ENCODE measurements at regions not wholly inside any gene's neighbourhood (a gene's known extent, or its start where the extent isn't known, plus 50 kb on each side); places are given as distances from the start of the nearest gene placed in this dataset.
"Not testable (repeated sequence)": the region's sequence is repeated elsewhere in the genome, so short reads cannot be mapped to it uniquely, and the experiment has no call there.

DNA sequence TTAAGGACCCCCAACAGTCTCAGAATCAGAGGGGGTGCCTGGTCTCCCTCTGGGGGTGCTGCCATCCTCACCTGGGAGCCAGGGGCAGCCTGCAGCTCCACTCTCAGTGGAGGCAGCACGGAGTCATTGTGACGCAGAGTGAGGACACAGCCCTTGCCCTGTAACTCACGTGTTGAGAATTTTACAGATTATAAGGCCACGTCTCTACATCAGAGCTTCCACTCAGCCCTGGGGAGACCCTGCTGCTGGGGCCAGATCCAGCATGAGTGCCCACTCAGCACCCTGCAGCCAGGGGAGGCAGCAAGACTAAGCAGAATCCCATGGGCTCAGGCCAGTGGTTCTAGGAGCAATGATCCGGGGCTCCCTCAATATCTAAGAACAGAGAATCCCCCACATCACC is 137.4 kb upstream of the AFDN start:
- no peaks in the 10 kb centered on the region for H3K27me3 ChIP-seq (ENCODE audit: low read depth)
- H3K4me1 ChIP-seq = peaks cover 34% of the 10 kb centered on the region
- DNase-seq = no peak
- H3K36me3 ChIP-seq = no peaks in the 10 kb centered on the region
- TF ChIP-seq, protein P1, sequence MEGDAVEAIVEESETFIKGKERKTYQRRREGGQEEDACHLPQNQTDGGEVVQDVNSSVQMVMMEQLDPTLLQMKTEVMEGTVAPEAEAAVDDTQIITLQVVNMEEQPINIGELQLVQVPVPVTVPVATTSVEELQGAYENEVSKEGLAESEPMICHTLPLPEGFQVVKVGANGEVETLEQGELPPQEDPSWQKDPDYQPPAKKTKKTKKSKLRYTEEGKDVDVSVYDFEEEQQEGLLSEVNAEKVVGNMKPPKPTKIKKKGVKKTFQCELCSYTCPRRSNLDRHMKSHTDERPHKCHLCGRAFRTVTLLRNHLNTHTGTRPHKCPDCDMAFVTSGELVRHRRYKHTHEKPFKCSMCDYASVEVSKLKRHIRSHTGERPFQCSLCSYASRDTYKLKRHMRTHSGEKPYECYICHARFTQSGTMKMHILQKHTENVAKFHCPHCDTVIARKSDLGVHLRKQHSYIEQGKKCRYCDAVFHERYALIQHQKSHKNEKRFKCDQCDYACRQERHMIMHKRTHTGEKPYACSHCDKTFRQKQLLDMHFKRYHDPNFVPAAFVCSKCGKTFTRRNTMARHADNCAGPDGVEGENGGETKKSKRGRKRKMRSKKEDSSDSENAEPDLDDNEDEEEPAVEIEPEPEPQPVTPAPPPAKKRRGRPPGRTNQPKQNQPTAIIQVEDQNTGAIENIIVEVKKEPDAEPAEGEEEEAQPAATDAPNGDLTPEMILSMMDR (IDR thresholded peaks at IDR 0.05; ENCODE audit: borderline replicate concordance) = no peak
- H3K9me3 ChIP-seq (replicated peaks) = no peaks in the 10 kb centered on the region
- H3K27ac ChIP-seq (replicated peaks) = no peak overlapping the region
- no peak overlapping the region for H3K4me3 ChIP-seq
- intact Hi-C loops (cut with micrococcal nuclease) = no loop called here

DNA sequence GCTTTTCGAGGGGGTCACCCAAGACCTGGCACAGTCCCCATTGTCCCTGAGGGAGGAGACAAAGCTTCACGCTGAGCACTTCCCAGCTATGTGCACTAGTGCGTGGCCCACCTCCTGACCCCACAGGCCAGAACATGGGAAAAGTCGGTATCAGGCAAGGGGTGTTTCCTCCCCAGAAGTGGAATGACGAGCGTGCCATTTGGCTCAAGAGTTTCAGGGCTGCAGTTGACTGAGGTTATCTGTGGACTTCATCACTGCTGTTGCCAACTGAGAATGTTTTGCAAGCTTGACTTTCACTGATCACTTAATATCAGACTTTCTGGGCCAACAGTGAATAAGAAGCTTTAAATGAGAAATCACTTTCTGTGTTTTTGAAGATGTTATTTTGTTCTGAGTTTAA is 137.0 kb upstream of the AFDN start:
- DNase-seq = no peak
- Histone ChIP-seq H3K36me3 (no peaks in the 10 kb centered on the region), H3K4me1 (peaks cover 29% of the 10 kb centered on the region), H3K27me3 (ENCODE audit: low read depth) (no peaks in the 10 kb centered on the region), H3K9me3 (replicated peaks) (no peaks in the 10 kb centered on the region), H3K27ac (replicated peaks) (no peak overlapping the region), H3K4me3 (no peak overlapping the region)
- TF ChIP-seq, protein P1 (IDR thresholded peaks at IDR 0.05; ENCODE audit: borderline replicate concordance) = no peak
- intact Hi-C loops (cut with micrococcal nuclease) = no loop called here

DNA sequence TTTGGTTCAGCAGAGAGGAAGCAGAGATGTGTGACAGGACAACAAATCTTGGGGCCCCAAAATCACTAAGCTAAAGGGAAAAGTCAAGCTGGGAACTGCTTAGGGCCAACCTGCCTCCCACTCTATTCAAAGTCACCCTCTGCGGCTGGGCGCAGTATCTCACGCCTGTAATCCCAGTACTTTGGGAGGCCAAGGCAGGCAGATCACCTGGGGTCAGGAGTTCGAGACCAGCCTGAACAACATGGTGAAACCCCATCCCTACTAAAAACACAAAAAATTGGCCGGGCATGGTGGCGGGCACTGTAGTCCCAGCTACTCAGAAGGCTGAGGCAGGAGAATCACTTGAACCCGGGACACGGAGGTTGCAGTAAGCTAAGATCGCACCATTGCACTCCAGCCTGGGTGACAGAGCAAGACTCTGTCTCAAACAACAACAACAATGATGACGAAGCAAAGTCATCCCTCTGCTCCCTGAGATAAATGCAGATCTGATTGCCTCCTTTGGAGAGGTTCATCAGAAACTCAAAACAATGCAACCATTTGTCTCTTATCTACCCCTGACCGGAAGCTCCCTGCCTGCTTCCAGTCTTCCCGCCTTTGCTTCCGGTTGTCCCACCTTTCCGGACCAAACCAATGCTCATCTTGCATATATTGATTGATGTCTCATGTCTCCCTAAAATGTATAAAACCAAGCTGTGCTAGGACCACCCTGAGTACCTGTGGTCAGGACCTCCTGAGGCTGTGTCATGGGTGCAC is 136.4 kb upstream of the AFDN start:
- intact Hi-C loops (cut with micrococcal nuclease); H3K9me3 ChIP-seq (replicated peaks); H3K36me3 ChIP-seq; H3K27me3 ChIP-seq (ENCODE audit: low read depth); H3K27ac ChIP-seq (replicated peaks); DNase-seq; H3K4me3 ChIP-seq: not testable (repeated sequence)
- H3K4me1 ChIP-seq = peaks cover 25% of the 10 kb centered on the region

DNA sequence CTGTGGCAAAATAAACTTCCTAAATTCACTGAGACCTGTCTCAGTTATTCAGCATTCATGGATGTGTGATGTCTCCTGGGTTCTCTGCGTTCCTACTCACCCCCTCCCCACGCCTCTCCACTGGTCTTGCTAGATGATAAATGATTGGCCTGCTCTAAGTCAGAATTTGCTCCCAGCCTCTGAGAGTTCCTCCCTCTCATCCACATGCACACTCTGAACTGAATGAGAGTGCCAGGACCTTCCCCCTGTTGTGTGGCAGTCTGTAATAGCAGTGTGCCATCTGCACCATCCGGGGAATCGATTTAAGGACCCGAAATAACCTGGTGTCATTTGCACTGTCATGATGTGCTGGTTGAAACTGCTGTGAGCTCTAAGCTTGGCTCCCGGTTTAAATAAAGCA is 135.8 kb upstream of the AFDN start:
- peaks cover 19% of the 10 kb centered on the region for H3K4me1 ChIP-seq

DNA sequence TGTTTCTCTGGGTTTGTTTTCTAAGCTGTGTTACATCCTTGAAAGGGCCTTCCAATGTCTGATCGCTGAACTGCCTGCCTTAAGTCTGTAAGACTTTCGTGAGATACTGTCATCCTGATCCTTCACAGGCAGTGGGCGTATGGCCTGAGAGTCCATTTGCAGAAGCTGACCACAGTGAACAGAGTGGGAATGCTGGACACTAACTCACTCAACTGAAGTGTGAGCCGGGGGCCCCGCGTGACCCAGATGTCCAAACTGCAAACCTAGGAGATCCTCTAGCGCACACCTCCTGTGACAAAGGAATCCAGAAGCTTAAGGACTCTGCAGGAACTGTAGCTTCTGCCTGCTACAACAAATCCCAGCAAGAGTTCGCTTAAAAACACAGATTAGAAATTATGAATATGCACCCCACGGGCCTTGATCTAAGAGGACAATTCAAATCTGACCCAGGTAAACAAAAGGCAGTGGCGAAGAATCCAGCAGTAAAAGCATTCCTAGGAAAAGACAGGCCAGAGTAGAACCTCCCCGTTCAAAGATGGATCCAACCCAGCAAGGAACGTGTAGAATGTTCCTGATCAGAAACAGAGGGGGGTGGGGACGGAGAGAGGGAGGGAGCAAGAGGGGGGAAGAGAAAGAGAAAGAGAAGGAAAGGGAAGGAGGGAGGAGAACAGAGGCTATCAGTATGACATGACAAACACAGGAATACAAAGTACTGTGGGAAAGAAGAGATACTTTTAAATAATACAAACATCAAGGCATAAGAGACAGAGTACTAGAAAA is 135.0 kb upstream of the AFDN start:
- Histone ChIP-seq H3K4me1 (peaks cover 19% of the 10 kb centered on the region), H3K9me3 (replicated peaks) (no peaks in the 10 kb centered on the region), H3K4me3 (no peak overlapping the region), H3K27ac (replicated peaks) (no peak overlapping the region), H3K36me3 (no peaks in the 10 kb centered on the region), H3K27me3 (ENCODE audit: low read depth) (no peaks in the 10 kb centered on the region)
- intact Hi-C loops (cut with micrococcal nuclease) = no loop called here
- DNase-seq = no peak
- TF ChIP-seq, protein P1 (IDR thresholded peaks at IDR 0.05; ENCODE audit: borderline replicate concordance) = no peak

More for the DNA sequence above, 135.8 kb upstream of the AFDN start:
- Histone ChIP-seq H3K27ac (replicated peaks) (no peak overlapping the region), H3K4me3 (no peak overlapping the region), H3K36me3 (no peaks in the 10 kb centered on the region), H3K27me3 (ENCODE audit: low read depth) (no peaks in the 10 kb centered on the region), H3K9me3 (replicated peaks) (no peaks in the 10 kb centered on the region)
- TF ChIP-seq, protein P1 (IDR thresholded peaks at IDR 0.05; ENCODE audit: borderline replicate concordance) = no peak
- DNase-seq = no peak
- intact Hi-C loops (cut with micrococcal nuclease) = no loop called here

DNA sequence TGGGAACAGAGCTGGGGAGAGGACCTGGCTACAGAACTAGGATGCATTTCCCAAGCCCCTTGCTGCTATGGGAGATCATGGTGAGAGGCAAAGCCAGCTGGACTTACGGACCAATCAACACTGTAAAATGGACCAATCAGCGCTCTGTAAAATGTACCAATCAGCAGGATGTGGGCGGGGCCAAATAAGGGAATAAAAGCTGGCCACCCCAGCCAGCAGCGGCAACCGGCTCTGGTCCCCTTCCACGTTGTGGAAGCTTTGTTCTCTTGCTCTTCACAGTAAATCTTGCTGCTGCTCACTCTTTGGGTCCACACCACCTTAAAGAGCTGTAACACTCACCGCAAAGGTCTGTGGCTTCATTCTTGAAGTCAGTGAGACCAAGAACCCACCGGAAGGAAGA is 133.2 kb upstream of the AFDN start:
- DNase-seq; H3K9me3 ChIP-seq (replicated peaks); H3K27me3 ChIP-seq (ENCODE audit: low read depth); H3K4me3 ChIP-seq; H3K36me3 ChIP-seq; H3K27ac ChIP-seq (replicated peaks); intact Hi-C loops (cut with micrococcal nuclease): not testable (repeated sequence)
- peaks cover 20% of the 10 kb centered on the region for H3K4me1 ChIP-seq

Measured in left ventricle myocardium inferior (tissue), 1 donor.